NOMO-1 treated with dmso at 0.1 percent for 144 hours (cell line): ENCODE measurements at regions not wholly inside any gene's neighbourhood (a gene's known extent, or its start where the extent isn't known, plus 50 kb on each side); places are given as distances from the start of the nearest gene placed in this dataset.
"Not testable (repeated sequence)": the region's sequence is repeated elsewhere in the genome, so short reads cannot be mapped to it uniquely, and the experiment has no call there.

Experiments used
- DNase-seq: peaks from one replicate; lab custom pipeline; 2025; ENCODE audit not compliant: unreplicated experiment; lab: John Stamatoyannopoulos, UW

DNA sequence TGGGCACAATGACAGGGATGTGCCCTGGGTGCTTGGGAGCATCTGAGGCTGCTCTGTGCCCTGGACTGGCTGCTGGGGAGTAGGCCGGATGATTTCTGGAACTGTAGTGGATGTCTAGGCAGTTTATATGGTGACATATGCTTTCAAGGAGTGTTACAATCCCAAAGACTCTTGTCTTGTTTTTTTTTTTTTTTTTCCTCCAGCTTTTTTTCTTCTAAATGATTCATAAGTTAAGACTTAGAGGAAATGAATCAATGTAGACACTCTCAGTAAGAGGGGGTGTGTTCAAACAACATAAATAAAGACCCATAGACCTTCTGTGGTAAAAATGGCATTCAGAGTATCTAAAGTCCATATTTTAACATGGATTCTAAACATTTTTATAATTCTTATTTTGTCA, 706.1 kb upstream of the GOLIM4 start:
- no peak for DNase-seq

DNA sequence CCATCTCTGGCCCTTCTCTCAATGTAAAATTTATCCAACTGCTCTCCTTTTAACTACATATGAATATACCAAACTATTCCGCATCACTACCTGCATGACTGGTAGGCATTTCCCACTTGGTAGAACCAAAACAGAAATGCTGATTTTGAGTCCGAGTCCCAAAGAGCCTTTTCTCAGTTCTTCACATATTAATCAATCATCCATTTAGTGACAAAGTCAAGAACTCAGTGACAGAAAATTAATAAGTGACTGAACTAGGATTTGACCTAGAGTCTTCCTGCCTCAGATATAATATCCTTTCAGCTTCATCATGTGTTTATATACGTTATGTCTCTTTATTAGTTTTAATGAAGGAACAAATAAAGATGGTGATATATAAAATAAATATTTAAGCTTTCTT, 700.6 kb upstream of the GOLIM4 start:
- no peak for DNase-seq

- no peak for DNase-seq
Measured at GRCh38 chr3:168794427-168794826, 698.7 kb upstream of the GOLIM4 start.

DNA sequence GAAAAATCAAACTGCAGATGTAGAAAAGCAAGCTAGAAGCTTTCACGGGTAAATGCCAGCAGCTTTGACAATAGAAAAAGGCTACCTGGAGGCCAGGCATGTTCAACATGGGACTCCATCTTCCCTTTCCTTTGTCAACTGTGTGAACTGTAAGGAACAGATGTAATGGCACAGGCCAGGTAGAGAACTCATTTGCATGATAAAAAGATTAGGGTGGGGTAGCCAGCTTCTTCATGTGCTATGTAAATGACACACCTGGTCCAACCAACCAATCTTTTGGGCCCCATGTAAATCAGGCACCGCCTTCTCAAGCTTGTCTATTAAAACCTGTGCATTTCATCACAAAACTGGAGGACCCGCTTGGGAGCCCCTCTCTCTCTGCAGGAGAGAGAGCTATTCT, 686.5 kb upstream of the GOLIM4 start:
- DNase-seq: no peak

- not testable (repeated sequence) for DNase-seq
Measured at GRCh38 chr3:168779970-168780645, 684.4 kb upstream of the GOLIM4 start.

- DNase-seq: no peak
Measured at GRCh38 chr3:168753724-168754123, 658.0 kb upstream of the GOLIM4 start.

GRCh38 chr3:168752339-168752738, 656.6 kb upstream of the GOLIM4 start:
- DNase-seq: no peak

GRCh38 chr3:168747697-168748096, 652.0 kb upstream of the GOLIM4 start:
- no peak for DNase-seq

GRCh38 chr3:168738527-168739325, 643.0 kb upstream of the GOLIM4 start:
- no peak for DNase-seq

DNA sequence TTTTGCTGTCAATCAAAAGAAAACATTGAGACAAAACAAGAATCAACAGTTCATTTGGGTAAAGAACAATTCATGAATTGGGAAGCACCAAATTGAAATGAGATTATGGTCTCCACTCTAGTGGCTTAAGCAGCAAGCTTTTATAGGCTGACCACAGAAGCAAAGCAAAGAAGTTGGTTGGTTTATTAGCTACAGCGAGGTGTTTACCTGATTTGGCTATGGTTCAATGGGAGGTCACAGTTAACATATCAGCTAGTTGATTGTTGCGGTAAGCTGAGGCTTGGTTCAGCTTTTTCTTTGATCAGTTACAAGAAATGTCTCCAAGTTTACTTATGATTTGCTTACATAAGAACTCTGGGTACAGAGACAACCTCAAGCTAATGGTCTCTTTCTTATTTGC, 640.5 kb upstream of the GOLIM4 start:
- DNase-seq: no peak

DNA sequence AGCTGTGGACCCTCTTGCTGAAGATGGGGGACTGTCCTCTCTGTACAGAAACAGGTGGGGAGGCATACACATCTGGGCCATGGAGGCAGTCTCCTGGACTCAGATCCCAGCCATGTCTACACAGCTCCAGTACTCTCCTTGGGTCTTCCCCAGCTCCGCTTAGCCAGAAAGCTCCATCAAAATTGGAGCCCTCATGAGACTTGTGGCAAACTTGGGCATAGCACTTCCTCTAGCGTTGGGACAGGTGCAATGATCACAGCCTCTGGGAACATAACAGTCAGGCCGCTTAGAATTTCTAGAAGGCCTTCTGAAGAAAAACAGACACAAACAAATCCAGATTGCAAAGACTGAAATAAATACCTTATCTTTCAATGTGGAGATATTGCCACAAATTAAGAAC, 634.3 kb upstream of the GOLIM4 start:
- no peak for DNase-seq

DNA sequence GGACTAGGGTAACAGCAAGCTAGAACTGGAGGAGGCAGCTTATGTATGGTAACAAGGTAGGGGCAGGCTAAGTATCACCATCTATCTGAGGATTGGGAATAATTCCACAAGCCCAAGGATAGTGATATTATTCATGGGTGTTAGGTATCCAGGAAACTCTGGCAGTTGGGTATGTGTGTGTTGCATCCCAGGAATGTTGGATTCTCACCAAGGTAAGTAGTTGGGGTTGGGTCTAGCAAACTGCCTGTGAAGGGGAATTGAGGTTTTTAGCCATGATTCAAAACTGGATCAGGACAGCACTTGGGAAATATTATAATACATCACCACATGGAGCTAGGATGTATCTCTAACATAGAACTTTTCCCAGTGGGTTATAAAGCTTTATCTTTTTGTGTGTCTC, 626.4 kb upstream of the GOLIM4 start:
- no peak for DNase-seq

- DNase-seq: no peak
Measured at GRCh38 chr3:168714609-168715240, 619.0 kb upstream of the GOLIM4 start.

GRCh38 chr3:168709073-168709472, 613.3 kb upstream of the GOLIM4 start:
- no peak for DNase-seq

DNA sequence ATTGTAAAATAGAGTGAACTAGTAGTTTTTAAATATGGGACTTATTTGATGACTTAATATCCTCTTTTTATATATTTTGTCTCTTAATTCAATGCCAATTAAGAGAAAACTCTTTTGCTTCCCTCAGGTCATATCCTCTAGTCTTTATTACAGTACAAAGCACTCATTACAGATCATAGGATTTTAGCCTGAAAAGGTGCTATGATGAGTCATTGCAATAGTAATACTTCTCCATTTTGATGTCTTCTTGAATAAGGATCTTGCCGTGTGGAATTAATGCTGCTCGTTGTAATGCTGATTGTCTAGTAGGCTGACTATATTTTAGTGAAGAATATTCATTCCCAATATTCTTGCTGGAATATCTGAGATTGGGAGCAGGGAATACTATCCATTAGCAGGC, 612.2 kb upstream of the GOLIM4 start:
- no peak for DNase-seq

- DNase-seq: no peak
Measured at GRCh38 chr3:168705412-168705811, 609.7 kb upstream of the GOLIM4 start.

- DNase-seq: no peak
Measured at GRCh38 chr3:168696051-168696450, 600.3 kb upstream of the GOLIM4 start.

DNA sequence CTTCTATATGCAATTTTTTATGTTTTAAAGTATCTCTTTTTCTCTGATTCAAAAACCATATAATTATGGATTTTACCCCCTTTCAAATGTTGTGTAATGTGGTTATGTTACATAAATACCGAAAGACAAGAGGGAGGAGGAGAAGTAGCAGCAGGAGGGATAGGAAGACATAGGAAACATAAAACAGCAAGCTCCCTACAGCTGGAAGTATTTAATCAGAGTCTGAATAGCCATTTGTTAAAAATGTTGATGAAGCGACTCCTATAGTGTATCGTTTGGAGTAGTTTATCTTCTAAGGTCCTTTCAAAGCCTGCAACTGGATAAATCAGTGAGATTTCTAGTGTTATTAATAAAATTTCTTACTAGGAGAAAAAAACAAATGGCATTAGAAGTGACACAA, 598.1 kb upstream of the GOLIM4 start:
- no peak for DNase-seq

DNA sequence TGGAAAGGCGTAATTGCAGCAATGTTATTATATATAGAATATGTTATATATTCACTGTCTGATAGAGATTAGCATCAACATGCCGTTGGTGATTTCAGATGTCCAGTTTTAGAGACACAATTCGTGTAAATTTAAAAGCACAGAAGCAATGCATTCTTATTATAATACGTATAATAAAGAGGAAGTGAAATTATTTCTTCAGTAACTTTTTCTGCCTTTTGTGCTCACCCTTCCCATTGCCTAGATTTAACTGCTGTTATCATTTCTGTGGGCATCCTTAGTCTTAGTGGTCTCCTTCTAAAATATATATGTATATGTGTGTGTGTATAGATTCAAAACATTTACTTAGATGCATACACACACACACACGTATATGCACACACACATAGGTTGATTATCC, 592.5 kb upstream of the GOLIM4 start:
- DNase-seq: no peak

DNA sequence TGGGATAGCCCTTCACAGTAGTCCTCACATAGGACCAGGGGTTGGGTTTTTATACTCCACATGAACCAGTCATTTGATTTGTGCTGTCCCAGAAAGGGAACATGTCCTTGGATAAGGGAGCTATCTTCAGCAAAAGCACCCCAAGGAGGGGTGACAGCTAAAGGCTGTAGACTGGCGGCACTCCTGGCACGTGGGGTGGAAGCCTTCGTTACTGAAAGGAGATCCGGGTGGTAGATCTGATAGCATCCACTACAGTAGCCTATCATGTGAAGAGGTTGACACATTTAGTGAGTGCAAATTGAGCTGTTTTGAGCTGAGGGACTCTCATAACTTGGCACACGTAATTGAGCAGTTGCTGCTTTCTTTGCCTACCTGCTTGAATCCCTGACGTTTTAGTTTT, 588.8 kb upstream of the GOLIM4 start:
- DNase-seq: no peak

DNA sequence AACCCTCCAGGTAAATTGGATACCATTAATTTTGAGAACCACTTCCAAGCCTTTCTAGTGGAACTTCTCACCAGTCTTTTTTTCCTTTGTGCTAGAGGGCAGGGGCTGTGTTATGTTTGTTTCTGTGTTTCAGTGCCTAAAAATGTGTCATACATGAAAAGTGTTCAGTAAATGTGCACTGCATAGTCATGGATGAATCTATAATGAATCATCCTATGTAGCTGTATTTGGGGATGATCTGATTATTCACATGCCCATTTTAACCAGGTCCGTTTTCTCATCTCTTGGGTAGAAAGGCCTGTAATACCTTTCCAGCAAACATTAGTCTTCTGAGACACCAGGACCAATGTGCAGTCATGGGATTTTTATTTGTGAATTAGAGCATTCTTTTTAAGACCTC, 583.0 kb upstream of the GOLIM4 start:
- no peak for DNase-seq

GRCh38 chr3:168671091-168671490, 575.4 kb upstream of the GOLIM4 start:
- no peak for DNase-seq
